ENCODE measurements at regions not wholly inside any gene's neighbourhood (a gene's known extent, or its start where the extent isn't known, plus 50 kb on each side); places are given as distances from the start of the nearest gene placed in this dataset.
"Not testable (repeated sequence)": the region's sequence is repeated elsewhere in the genome, so short reads cannot be mapped to it uniquely, and the experiment has no call there.

DNA sequence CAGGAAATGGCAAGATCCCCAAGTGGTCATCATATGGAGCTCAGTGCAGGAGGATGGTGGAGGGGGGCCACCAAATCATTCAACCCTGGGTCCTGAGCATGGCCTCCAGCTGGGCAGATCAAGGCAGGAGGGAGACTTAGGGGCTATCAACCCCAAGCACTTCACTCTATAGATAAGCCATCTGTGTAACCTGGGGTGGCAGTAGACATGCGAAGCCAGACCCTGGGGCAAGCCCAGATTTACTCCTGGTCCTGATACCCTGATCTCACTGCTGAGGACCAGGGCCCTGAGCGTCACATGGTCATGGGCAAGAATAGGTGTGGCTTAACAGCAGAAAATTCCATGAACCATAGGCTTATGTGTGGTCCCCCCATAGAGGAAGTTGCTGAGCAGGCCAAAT lies 173.0 kb upstream of the ADCY1 start:
- no peak for DNase-seq
- intact Hi-C loops (cut with DNase I): no loop called here

GRCh38 chr7:45401851-45402250 lies 172.3 kb upstream of the ADCY1 start:
- intact Hi-C loops (cut with DNase I): no loop called here

GRCh38 chr7:45402480-45403218 lies 171.5 kb upstream of the ADCY1 start:
- DNase-seq: no peak
- intact Hi-C loops (cut with DNase I): no loop called here

More at GRCh38 chr7:45401851-45402250, 172.3 kb upstream of the ADCY1 start:
- DNase-seq: no peak

- DNase-seq: no peak
- intact Hi-C loops (cut with DNase I): no loop called here
Measured at GRCh38 chr7:45404622-45405021, 169.5 kb upstream of the ADCY1 start.

DNA sequence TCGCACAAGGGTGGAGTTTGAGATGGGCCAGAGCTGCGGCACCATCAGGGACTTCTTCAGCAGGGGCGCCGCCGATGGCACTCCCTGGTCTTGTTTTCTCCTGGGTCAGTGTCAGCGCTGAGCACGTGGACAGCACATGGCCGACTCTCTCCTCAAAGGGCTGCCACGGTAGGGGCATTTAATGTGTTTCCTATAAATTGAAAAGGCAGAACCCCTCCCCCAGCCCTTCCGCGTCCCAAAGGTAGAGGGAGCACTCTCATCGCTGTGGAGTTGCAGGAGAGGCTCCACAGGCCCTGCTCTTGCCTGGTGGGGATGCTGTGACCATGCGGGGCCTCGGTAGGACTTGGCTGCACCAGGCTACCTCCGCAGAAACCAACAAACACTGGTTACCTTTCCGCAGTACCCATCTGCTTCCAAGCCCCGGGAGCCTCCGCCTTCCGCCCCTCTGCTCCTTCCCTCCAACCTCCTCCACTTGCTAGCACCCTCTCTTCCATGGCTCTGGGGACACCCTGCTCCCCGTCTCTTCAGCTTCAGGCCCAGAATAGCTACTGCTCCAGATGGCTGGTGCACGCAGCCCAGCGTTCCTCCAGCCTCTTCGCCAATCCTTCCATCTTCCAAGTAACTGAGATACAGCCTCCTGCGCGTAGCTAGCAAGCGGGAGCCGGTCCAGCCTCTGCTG lies 166.3 kb upstream of the ADCY1 start:
- peak in 8 of 10 donors; percentile 49 to 96 (median 68) for DNase-seq
- intact Hi-C loops (cut with DNase I): no loop called here

GRCh38 chr7:45408409-45408737 lies 165.8 kb upstream of the ADCY1 start:
- no peak for DNase-seq
- intact Hi-C loops (cut with DNase I): no loop called here

DNA sequence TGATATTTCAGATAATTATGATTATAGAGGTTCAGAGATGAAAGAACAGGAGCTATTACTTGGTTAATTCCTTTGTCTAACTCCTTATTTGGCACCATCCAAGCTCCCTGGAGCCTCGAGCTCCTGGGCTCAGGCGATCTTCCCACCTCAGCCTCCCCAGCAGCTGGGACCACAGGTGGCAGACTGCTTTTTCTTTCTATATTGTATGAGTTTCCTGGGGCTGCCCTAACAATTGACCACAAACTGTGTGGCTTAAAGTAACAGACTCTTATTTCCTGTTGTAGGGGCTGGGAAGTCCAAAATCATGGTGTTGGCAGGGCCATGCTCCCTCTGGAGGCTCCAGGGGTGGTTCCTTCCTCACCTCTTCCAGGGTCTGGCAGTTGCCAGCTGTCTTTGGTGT lies 163.3 kb upstream of the ADCY1 start:
- intact Hi-C loops (cut with DNase I): no loop called here
- no peak for DNase-seq

GRCh38 chr7:45413419-45413818 lies 160.7 kb upstream of the ADCY1 start:
- DNase-seq: no peak
- intact Hi-C loops (cut with DNase I): no loop called here

DNA sequence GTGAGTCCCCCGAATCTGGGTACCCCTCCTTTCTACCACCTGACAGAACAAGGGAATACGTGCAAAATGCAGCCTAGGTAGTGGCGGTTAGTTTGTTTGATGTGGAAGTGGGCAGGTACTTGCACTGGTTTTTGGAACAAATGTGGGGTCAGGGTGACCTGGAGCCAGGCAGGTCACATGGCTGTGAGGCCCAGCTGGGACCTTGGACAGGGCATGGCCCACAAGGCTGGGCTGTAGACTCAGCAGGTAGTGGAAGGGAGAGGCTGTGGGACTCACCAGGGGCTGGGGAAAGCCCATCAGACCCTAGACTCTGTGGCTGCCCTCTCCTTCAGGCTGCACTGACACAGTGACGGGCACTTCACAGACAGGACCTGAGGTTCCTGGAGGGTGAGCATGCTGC lies 159.9 kb upstream of the ADCY1 start:
- no peak for DNase-seq

DNA sequence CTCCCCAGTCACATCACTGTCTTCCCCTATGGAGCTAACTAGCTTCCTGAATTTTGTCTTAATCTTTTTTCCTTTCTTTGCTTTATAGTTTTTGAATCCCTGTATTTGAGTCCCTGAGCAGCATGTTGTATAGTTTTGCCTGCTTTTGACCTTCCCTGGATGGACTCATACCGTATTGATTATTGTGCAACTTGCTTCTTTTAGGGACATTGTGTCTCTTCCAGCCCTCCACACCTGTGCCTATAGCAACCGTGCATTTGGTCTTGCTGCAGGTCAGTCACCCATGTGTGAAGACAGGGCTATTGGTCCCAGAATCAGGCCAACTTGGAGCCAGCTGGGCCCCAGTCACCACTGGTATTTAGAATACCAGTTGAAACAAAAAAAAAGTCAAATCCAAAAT lies 158.9 kb upstream of the ADCY1 start:
- intact Hi-C loops (cut with DNase I): no loop called here

More for the DNA sequence above, 159.9 kb upstream of the ADCY1 start:
- intact Hi-C loops (cut with DNase I): no loop called here

DNA sequence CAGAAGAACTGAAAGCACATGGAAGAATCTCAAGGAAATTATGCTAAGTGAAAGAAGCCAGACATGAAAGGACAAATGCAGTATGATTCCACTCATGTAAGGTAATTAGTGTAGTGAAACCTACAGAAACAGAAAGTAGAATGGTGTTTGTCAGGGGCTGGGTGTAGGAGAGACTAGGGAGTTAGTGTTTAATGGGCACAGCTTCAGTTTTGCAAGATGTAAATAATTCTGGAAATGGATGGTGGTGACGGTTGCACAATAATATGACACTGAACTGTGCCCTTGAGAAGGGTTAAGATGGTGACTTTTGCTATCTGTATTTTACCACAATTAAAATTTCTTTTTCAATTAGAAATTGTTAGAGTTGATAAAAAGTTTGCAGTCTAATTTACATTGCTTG lies 157.3 kb upstream of the ADCY1 start:
- intact Hi-C loops (cut with DNase I): no loop called here

More for the DNA sequence above, 158.9 kb upstream of the ADCY1 start:
- DNase-seq: no peak

GRCh38 chr7:45417268-45417667 lies 156.9 kb upstream of the ADCY1 start:
- intact Hi-C loops (cut with DNase I): no loop called here

More for the DNA sequence above, 157.3 kb upstream of the ADCY1 start:
- DNase-seq: no peak

GRCh38 chr7:45417735-45418134 lies 156.4 kb upstream of the ADCY1 start:
- DNase-seq: no peak
- intact Hi-C loops (cut with DNase I): no loop called here

More at GRCh38 chr7:45417268-45417667, 156.9 kb upstream of the ADCY1 start:
- no peak for DNase-seq

- intact Hi-C loops (cut with DNase I): no loop called here
- DNase-seq: no peak
Measured at GRCh38 chr7:45420843-45421495, 153.2 kb upstream of the ADCY1 start.

DNA sequence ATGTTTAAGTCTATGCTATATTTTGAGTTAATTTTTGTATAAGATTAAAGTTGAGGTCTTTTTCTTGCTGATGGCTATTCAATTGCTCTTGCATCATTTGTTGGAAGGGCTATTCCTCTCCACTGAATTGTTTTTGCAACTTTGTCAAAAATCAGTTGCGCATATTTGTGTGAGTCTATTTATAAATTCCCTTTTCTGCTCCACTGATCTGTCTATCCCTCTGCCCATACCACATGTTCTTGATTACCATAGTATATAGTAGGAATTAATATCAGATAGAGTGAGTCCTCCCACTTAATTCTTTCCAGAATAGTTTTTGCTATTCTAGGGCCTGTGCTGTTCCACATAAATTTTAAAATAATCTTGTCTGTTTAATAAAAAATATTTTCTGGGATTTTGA lies 152.4 kb upstream of the ADCY1 start:
- DNase-seq: no peak
- intact Hi-C loops (cut with DNase I): no loop called here

DNA sequence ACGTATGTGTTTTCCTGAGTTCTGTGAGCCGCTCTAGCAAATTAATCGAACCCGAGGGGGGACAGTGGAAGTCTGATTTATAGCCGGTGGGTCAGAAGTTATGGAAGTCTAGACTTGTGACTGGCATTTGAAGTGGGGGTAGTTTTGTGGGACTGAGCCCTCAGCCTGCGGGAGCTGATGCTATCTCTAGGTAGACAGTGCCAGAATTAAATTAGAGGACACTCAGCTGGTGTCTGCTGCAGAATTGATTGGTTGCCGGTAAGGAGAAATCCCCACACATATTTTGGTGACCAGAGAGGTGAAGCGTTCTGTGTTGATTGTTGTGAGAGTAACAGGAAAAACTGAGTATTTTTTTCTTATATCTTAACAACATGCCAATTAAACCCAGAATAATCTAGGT lies 143.8 kb upstream of the ADCY1 start:
- no peak for DNase-seq
- intact Hi-C loops (cut with DNase I): no loop called here

GRCh38 chr7:45434167-45434784 lies 139.9 kb upstream of the ADCY1 start:
- intact Hi-C loops (cut with DNase I): no loop called here
- DNase-seq: no peak

DNA sequence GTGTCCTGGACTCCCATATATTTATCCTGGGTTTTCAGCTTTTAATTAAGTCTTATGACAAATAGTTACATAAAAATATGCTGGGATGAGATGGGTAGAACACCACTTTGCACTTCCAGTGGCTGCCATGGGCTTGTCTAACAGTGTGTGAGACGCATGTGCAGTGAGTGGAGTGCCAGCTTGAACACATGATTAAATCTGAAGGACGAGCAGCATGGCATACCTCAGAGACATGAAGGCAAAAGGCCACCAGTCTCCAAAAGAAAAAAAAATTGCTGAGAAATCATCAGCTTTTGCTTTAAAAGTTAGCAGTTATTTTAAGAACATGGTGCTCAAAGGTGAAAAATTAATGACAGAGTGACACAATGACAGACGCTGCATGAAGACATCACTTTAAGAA lies 139.0 kb upstream of the ADCY1 start:
- intact Hi-C loops (cut with DNase I): no loop called here

DNA sequence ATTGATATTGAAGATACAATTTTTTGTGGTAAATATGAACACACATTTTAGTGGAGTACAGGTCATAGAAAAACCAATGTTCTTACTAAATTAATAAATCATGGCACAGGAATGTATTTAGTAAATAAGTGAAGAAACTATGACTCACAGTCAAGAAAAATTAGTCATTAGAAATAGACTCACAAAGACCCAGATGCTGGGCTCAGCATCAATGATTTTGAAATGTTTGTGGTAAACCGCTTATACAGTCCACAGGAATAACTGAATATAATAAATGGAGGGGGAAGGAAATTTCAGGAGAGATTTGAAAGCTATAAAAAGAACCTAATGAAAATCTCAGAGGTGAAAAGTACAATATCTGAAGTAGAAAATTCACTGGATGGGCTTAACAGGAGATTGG lies 138.3 kb upstream of the ADCY1 start:
- intact Hi-C loops (cut with DNase I): no loop called here
- DNase-seq: no peak

More for the DNA sequence above, 139.0 kb upstream of the ADCY1 start:
- DNase-seq: no peak

GRCh38 chr7:45440776-45441175 lies 133.4 kb upstream of the ADCY1 start:
- intact Hi-C loops (cut with DNase I); DNase-seq: not testable (repeated sequence)

DNA sequence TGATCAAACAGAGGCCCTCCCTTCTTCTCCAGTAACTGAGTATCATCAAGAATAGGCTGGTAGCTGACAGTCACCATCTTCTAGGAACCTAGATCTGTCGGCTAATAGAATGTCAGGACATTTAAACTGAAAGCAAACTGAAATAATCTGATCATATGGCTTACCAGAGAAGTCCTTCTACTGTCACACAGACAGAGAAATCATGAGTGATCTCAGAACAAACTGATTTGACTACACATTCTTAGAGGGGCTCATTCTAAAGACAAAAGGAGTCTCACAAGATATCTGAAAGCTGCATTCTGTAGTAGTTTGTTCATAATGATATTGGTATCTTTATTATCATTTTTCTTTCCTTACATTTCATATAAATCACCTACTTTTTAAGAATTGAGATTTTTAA lies 130.9 kb upstream of the ADCY1 start:
- DNase-seq: no peak
- intact Hi-C loops (cut with DNase I): no loop called here

All from posterior cingulate gyrus (tissue), 11 donors.